HG03457 (cell line): ENCODE measurements at regions not wholly inside any gene's neighbourhood (a gene's known extent, or its start where the extent isn't known, plus 50 kb on each side); places are given as distances from the start of the nearest gene placed in this dataset.

Experiments used
- ATAC-seq: cut with Tn5 transposase; IDR thresholded peaks from one replicate; pipeline ENCODE4 v1.9.1; 2021; ENCODE audit warnings: moderate number of reproducible peaks; ENCODE audit not compliant: unreplicated experiment

DNA sequence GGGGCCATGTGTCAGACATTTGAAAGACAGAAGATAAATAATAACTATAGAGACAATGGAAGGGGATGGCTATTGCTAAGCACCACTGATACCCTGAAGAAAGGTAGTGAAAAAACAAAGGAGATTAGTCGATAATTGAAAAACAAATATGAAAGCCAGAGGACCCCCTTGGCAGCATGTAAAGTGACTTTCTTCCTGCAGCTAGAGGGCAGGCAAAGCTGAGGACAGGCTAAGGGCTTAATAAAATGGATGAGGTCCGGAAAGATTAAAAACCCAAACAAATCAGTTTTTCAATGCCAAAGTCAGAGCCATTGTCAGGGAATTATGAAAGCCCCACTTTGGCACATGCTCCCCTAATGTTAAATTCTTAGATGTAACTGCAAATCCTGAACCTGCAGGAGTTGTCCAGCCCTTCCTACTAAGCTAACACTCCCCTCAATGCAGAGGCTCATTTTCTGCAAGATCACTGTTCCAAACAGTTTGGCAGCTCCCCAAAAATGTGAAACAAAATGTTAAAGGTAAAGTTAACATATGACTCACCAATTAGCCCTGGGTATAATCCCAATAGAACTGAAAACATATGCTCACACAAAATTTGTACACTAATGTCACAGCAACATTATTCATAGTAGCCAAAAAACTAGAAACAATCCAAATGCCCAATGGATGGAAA is 1177.9 kb downstream of the GRIK2 start:
- ATAC-seq, result no peak

DNA sequence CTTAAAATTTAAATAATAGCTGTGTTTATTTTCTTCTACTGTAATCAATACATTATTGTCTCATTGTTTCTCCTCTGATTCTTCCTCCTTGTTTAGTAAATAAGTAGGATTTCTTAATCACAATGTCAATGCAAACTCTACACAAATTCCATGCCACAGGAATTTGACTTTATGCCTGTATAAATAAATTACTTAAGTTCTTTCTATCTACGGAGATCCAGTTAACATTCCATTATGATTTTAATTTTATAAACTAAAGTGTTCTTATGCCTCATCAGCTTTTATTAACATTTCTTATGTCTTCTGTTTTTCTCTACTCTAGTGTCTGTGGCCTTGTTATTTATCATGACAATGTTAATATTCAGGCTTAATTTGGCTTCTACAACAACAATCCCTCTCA is 1169.2 kb downstream of the GRIK2 start:
- no peak for ATAC-seq

DNA sequence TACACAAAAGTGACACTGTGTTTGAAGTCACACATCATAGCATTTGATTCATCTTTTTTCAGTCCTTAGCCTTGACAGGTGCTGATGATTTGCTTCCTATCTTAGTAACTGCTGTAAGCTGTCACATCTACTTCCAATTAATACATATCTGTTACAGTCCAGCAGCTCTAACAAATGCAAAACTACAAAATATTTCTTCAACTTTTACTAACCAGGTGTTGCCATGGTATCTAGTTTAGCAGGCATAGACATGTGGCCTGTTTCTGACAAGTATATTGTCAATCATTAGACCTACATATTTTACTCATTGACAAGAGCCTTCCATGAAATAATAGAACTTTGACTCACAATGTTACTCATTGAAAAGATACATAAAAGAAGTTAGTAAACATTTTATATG is 1159.7 kb downstream of the GRIK2 start:
- ATAC-seq, result no peak

DNA sequence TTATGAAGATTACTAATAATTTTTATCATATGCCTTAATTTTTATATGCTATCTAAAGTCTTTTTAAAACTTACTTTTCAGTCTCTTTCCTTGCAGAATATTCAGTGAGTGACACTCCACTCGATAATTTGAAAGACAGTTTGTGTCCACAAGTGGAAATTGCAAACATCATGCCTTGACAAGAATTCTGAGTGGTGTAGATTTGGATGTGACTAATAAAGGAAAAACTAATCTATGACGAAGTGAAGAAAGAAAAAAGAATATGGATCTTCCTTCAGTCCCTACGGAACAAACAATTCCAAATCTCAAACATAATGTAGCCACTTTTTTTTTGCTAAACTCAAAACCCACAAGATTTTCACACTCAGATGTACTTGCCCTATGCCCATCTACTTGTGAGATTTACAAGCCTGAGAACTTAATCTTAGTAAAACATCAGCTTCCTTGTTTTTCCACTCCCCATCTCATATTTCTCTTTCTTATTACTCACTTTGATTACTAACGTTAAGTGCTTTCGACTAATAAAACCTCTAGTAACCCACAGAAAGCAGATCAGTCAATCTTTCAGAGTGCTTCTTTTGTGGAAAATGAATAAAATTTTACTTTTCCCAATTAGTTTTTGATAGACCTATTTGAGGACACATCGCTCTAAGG is 1155.8 kb downstream of the GRIK2 start:
- ATAC-seq, result no peak

DNA sequence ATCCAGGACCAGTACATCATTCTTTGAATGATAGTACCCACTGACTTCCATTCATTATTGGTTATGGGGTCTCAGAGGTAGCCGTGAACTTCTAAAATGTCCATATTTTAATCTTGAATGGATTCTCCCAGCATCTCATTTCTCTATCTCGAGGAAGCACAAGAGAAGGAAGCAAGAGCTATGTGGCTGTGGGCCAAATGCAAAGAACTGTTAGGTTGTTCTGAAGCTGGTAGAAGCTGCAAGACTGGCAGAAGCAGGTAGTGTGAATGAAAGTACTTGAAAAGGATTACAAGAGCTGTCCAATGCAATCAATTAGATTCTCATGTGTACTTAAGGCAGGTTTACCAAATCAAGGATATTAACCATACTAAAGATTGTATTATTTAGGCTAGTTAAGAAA is 1131.8 kb downstream of the GRIK2 start:
- no peak for ATAC-seq

DNA sequence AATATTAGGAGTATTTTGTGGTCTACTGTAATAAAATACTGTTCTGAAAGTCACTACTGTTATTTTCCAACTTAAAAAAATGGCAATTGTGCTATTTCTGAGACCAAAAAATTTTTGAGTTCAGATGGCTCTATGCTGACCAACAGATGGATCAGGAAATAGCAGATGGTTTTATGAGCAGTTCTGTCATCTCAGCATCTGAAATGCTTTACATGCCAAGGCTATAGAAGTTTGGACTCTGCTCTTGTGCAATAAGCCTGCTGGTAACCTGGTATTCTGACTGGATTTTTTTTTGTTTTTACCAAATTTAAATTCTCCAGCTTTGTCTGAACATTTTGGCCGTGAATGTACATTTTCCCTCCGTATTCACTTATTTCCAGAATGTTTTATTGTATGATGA is 1127.5 kb downstream of the GRIK2 start:
- ATAC-seq, result no peak

DNA sequence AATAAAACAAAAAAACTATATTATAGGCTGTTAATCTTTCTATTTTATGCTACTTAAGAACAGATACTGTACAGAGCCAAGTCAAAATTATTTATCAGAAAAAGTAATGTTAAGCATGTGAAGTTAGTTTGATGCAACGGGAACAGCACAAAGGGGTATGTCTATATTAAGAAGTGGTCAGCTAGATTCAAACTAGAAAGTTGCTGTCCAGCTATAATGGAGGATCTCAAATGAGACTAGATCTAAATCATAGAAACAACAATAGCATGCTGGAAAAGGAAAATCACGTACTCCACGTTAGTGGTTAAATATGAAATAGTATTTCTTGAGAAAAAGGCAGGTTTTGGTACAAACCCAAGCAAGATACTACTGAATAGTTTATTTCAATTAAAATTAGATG is 1124.0 kb downstream of the GRIK2 start:
- ATAC-seq, result no peak

DNA sequence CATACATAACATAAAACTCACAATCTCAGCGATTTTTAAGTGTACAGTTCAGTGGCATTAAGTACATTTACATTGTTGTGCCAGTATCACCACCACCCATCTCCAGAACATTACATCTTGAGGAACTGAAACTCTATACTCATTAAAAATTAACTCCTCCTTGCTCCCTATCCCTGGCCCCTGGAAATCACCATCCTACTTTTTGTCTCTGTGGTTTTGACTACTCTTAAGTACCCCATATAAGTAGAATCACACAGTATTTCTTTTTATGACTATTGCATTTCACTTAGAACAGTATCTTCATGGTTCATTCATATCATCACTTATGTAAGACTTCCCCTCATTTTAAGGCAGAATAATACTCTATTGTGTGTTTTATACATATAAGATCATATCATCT is 1108.1 kb downstream of the GRIK2 start:
- peak; percentile 94 for ATAC-seq

DNA sequence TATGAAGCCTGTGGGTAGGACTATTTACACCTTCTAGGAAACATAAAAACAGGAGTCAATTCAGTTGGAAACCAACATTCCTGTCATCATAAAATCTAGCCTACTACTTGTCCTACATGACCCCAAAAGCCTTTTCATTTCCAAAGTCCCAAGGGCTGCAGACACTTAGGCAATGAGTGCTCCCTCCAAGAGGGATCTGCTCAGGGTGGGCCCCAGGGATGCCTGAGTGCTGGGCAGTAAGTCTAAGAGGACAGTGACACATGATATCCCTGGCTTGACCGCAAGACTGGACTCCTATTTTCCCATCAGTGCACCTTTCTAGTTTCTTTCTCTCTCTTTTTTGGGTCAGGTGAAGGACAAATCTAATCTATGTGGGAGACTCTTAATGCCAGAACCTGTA is 1101.3 kb downstream of the GRIK2 start:
- ATAC-seq, result no peak

DNA sequence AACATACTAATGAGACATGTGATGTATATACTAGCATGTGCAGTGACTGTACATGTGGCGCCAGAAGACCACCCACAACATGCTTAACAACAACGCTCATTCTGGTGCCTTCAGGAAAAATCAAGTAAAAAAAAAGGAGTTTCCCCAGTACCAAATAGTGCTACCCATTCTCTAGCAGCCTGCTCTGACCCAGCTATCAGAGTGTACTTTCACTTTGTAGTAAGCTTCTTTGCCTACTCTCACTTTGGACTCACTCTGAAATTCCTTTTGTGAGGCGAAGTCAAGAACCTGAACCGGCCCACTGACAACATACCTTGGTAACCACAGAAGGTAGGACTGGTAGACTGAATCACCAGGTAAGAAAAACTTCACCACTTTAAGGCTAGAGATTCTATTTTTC is 1100.0 kb downstream of the GRIK2 start:
- ATAC-seq, result no peak

DNA sequence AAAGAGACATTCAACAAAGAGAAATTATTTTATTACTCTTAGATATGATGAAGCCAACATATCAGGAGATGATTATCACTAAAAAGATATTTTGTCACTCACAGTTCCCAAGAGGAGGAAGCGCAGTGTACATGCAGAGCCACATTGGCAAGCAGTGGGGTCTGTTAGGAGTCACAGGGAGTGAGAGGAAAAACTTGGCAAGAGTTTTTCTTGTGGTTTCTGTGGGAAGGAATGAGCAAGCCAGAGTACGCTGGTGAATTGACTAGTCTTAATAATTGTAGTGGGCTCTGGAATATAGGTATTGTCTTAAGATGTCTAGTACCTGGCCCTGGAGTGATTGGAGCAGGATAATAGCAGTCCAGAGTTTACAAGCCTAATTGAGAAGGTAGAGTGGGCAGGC is 1095.2 kb downstream of the GRIK2 start:
- ATAC-seq, result no peak

DNA sequence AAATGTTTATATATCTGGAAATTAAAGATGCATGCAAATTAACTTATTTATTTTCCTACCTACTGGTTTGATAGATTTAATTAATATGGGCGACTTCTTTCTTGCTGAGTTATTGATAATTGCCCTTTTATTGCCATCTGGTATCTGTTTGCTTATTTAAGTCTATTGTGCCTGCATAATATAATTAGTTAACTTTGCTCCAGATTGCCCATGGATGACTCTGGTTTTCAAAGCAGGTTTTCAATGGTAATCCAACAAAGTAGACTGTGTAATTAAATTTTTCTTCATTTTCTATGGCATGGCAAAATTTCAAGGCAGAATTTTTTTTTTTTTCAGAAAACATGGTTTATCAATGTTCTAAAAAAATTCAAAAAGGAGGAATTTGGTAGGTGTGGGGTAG is 1092.0 kb downstream of the GRIK2 start:
- ATAC-seq, result no peak

DNA sequence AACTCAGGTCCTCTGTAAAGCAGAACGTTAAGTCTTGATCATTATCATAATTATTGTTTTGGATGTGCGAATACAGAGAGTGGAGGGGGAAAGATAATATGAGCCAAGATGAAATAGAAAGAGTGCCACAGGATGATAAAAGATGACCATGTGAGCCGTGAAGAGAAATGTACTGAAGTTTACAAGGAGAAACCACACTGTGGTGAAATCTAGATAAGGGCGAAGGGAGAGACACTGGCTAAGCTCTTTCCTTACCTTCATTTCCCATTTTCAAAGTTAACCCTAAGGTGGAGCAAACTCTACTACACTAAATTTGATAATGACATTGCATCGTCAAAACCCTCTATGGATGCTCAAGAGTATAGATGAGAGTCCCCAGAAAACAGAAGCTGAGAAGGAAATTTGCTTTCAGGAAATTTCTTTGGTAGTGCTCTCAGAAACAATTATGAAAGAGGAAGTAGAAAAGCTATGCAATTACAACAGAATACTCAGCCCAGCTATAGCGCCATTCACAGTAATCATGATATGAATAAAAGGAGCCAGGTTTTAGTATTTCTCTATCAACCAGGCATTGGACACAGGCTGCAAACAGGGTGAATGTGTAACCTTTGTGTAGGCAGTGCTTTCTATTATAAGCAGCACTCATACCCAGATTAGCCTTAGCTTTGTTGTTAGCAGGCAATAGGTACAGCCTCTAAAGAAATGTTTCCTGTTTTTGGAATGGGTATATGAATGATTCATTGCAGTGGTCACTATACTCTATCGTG is 1080.7 kb downstream of the GRIK2 start:
- ATAC-seq, result peak; percentile 75

DNA sequence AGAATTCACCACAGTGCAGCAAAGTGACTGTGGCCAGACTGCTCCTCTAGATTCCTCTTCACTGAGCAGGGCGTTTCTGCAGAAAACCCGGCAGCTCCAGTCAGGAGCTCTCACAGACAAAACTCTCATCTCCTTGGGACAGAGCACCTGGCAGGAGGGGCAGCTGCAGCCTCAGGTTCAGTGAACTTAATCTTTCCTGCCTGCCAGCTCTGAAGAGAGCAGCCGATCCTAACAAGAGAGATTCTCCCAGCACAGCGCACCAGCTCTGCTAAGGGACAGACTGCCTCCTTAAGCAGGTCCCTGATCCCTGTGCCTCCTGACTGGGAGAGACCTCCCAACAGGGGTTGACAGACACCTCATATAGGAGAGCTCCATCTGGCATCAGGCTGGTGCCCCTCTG is 1065.5 kb downstream of the GRIK2 start:
- no peak for ATAC-seq

DNA sequence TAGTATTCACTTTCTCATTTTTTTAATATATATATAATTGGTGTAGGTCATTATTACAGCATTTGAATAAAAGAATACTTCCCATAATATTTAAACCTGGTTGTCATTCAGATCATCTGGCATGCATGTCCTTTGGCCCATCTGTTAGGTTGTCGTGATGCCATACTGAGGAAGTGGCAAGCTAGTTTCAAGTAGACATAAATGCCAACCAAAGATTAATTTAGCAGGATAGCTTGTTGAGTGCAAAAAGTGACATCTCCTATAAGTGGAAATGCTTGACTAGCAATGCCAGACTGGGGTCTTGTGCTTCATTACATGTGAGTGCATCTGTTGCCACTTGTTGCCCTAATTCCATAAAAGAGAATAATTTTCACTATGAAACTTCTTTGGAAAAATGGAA is 1044.7 kb downstream of the GRIK2 start:
- ATAC-seq, result no peak

DNA sequence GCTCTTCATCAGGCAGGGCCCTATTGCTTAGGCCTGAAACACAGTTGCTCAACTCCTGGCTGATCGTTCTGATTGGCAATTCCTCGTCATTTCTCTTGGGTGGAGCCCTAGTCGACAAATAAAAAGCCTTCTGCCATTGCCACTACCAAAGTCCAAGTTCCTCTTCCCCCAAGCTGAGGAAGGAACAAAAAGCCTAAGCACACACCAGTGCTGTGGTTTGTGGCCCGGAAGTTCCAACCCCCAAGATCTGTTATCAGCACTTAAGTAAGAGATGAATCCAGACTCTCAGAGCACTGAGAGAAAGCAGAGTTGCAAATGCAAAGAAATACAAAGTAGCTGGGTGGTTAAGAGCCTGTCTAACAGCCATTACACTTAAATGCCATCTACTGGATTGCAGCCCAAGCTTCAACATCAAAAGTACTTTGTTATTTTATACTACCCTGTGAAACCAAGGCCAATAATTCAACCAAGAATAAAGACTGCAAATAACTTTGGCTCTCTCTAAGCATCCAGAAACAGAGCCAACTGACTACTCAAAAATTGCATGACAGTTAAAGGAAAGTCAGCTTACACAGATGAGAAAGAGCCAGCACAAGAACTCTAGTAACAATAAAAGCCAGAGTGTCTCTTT is 1024.0 kb downstream of the GRIK2 start:
- no peak for ATAC-seq

DNA sequence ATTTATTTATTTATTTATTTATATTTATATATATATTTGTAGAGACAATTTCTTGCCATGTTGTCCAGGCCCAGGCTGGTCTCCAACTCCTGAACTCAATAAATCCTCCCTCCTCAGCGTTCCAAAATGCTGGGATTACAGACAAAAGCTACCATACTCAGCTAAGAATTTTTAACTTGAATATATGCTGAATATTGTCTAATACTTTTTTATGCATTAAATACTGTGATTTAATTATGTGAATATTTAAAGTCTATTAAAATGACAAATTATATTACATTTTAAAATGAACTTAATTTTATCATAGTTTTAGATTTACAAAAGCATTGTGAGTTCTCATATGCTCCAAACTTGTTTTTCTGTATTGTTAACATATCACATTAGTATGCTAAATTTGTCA is 1022.4 kb downstream of the GRIK2 start:
- ATAC-seq, result no peak

DNA sequence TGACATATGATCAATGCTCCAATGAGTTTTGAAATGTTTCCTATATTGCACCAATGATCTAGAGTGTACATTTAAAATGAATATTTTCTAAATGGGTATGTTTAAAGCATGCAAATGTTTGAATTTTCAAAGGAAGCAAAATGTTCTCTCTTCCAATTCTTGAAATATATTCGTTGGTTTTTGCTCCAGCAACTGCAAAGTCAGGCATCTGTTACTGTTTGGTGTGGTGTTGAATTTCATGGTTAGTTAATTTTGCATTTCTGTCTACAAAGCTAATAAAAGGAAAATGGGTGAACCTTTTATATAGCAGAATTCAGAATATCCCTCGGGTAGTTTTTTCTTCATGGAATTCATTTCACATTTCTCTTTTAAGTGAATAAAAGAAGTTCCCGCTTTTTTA is 1018.3 kb downstream of the GRIK2 start:
- no peak for ATAC-seq

DNA sequence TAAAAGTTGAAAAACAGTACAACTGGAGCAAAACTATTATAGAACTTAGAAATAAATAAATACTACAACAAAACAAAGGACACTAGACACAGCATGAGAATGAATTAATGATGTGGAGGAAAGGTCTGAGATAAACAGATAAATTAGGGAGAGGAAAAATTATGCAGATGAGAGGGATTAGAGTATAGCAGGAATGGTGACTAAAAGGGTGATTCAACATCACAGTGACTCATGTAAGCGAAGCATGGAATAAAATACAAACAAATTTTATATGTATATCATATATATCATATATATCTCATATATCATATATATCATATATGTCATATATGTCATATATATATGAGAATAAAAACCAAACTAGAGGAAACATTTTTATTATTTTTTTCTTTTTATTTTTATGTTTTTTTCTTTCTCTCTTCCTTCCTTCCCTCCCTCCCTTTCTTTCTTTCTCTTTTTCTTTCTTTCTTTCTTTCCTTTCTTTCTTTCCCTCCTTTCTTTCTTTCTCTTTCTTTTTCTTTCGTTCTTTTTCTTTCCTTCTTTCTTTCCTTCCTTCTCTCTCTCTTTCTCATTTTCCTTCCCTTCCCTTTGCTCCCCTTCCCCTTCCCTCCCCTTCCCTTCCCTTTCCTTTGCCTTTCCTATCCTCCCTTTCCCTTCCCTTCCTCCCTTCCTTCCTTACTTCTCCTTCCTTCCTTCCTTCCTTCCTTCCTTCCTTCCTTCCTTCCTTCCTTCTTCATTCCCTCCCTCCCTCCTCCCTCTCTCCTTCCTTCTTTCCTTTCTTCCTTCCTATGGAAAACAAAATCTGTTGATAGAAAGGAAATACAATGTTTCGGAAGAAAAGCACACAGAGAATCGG is 1014.6 kb downstream of the GRIK2 start:
- ATAC-seq, result no peak

DNA sequence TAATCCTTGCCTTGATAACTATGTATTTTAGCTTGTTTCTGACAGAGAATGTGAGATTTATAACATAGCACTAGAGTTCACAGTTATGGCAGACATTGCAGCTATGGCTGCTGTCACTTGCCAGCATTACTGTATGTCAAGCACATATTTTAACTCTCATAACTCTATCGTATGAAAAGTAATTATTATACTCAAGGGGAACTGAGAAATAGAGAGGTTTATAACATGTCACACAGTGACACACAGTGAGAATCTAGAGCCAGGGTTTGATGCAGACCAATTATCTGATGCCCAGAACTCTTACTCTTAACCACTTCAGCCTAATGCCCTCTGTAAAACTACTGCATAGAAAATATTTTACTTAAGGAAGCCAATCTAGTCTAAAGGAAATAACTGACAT is 1012.4 kb downstream of the GRIK2 start:
- no peak for ATAC-seq
